Skeletal muscle satellite cell (primary cell): ENCODE measurements at regions not wholly inside any gene's neighbourhood (a gene's known extent, or its start where the extent isn't known, plus 50 kb on each side); places are given as distances from the start of the nearest gene placed in this dataset.

Experiments
- H3K27me3 ChIP-seq: 2 replicates; pipeline ENCODE4 v1.7.0; 2013; ENCODE audit warnings: low read length; ENCODE audit not compliant: control insufficient read depth, insufficient read depth
- H3K36me3 ChIP-seq: 2 replicates; pipeline ENCODE4 v1.7.0; 2013; ENCODE audit warnings: mild to moderate bottlenecking, control low read depth, low read length; ENCODE audit not compliant: insufficient read depth
- H3K4me1 ChIP-seq: 2 replicates; pipeline ENCODE4 v1.7.0; 2013; ENCODE audit warnings: low read length; ENCODE audit not compliant: control insufficient read depth, insufficient read depth
- H3K4me2 ChIP-seq: 2 replicates; pipeline ENCODE4 v1.7.0; 2013; ENCODE audit warnings: mild to moderate bottlenecking, low read length
- H3K4me3 ChIP-seq: 2 replicates; pipeline ENCODE4 v1.7.0; 2013; ENCODE audit warnings: low read length
- H3K9ac ChIP-seq: 2 replicates; pipeline ENCODE4 v1.7.0; 2013; ENCODE audit warnings: mild to moderate bottlenecking, low read depth, low read length, moderate library complexity
- H3K9me3 ChIP-seq: replicated peaks from 2 replicates; pipeline ENCODE4 v1.7.0; 2013; ENCODE audit warnings: mild to moderate bottlenecking, control low read depth, low read length

DNA sequence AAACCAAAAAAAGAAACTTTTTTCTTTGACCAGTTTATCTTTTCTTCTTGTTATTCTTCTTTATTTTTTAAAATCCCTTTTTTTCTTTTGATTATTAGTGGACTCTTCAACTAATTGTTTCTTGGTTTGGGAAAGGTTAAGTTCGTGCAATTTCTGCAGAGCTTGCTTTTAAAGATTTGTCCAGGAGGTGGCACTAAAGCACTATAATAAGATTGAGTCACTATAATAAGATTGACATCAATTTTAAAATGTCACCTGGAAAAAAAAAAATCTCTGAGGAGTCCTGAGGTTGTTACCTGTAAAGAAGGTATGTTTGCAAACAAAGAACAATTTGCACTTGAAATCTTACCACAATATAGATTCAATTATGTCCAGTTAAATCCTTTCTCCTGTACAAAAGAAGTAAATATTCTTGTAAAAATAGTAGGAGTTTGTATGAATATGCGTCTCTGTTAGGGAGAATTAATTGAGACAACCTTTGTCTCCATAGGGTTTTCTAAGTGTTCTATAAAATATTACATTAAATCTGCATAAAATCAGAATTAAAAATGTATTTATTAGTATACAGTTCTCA, 166.7 kb downstream of the ADGRL4 start:
- no peaks in the 10 kb centered on the region for H3K36me3 ChIP-seq
- peaks cover 47% of the 10 kb centered on the region for H3K4me1 ChIP-seq
- no peaks in the 10 kb centered on the region for H3K9me3 ChIP-seq
- H3K4me3 ChIP-seq: no peak overlapping the region
- no peaks in the 10 kb centered on the region for H3K27me3 ChIP-seq
- no peak overlapping the region for H3K9ac ChIP-seq
- H3K4me2 ChIP-seq: peak overlapping the region; percentile 76
